ENCODE measurements at regions not wholly inside any gene's neighbourhood (a gene's known extent, or its start where the extent isn't known, plus 50 kb on each side); places are given as distances from the start of the nearest gene placed in this dataset.

- no peak for TF ChIP-seq GLMP (CRISPR knock-in tag; IDR thresholded peaks at IDR 0.05; ENCODE audit: borderline replicate concordance)
- TF ChIP-seq ZNF83 (CRISPR knock-in tag; IDR thresholded peaks at IDR 0.05; ENCODE audit: borderline replicate concordance), result no peak
- no peak for TF ChIP-seq ZNF652 (CRISPR knock-in tag; IDR thresholded peaks at IDR 0.05; ENCODE audit: borderline replicate concordance, low read depth)
- TF ChIP-seq ZNF230 (CRISPR knock-in tag; IDR thresholded peaks at IDR 0.05), result no peak
- no peak for TF ChIP-seq MAF1 (CRISPR knock-in tag; IDR thresholded peaks at IDR 0.05; ENCODE audit: borderline replicate concordance)
- no peak for TF ChIP-seq ZNF777 (CRISPR knock-in tag; IDR thresholded peaks at IDR 0.05)
- no peak for TF ChIP-seq HIC2 (CRISPR knock-in tag; IDR thresholded peaks at IDR 0.05; ENCODE audit: low read depth)
- TF ChIP-seq DDIT3 (CRISPR knock-in tag; IDR thresholded peaks at IDR 0.05), result no peak
- TF ChIP-seq GABPA (IDR thresholded peaks at IDR 0.05; ENCODE audit: low read depth, low read length), result no peak
- peak; percentile 23; the same call in 1 of the 2 replicates for TF ChIP-seq GABPA (CRISPR knock-in tag; IDR thresholded peaks at IDR 0.05; ENCODE audit: low read depth)
- no peak for TF ChIP-seq GTF2F1 (IDR thresholded peaks at IDR 0.05; ENCODE audit: low read length)
- TF ChIP-seq POLR2AphosphoS2 (IDR thresholded peaks at IDR 0.05; ENCODE audit: low read depth, low read length), result no peak
- no peak for TF ChIP-seq ZFP36L1 (CRISPR knock-in tag; IDR thresholded peaks at IDR 0.05)
- TF ChIP-seq ZNF816 (CRISPR knock-in tag; IDR thresholded peaks at IDR 0.05; ENCODE audit: borderline replicate concordance), result no peak
- no peak for TF ChIP-seq U2AF1 (optimal IDR thresholded peaks at IDR 0.05; ENCODE audit: low read depth, low read length)
- TF ChIP-seq ZNF160 (CRISPR knock-in tag; IDR thresholded peaks at IDR 0.05), result no peak
- no peak for TF ChIP-seq SCMH1 (CRISPR knock-in tag; IDR thresholded peaks at IDR 0.05; ENCODE audit: borderline replicate concordance)
- TF ChIP-seq KLF13 (CRISPR knock-in tag; IDR thresholded peaks at IDR 0.05), result no peak
- TF ChIP-seq REXO4 (CRISPR knock-in tag; IDR thresholded peaks at IDR 0.05; ENCODE audit: borderline replicate concordance), result no peak
- TF ChIP-seq PAWR (CRISPR knock-in tag; IDR thresholded peaks at IDR 0.05; ENCODE audit: borderline replicate concordance), result no peak
- TF ChIP-seq ZSCAN20 (CRISPR knock-in tag; IDR thresholded peaks at IDR 0.05; ENCODE audit: borderline replicate concordance), result no peak
- no peak for TF ChIP-seq ZBTB38 (CRISPR knock-in tag; IDR thresholded peaks at IDR 0.05)
- no peak for TF ChIP-seq ZNF558 (CRISPR knock-in tag; IDR thresholded peaks at IDR 0.05; ENCODE audit: borderline replicate concordance)
- TF ChIP-seq ZNF773 (CRISPR knock-in tag; IDR thresholded peaks at IDR 0.05; ENCODE audit: borderline replicate concordance), result no peak
- TF ChIP-seq CHD2 (IDR thresholded peaks at IDR 0.05; ENCODE audit: low read depth, low read length), result no peak
- TF ChIP-seq ZNF713 (CRISPR knock-in tag; IDR thresholded peaks at IDR 0.05), result no peak
- no peak for TF ChIP-seq ZNF674 (CRISPR knock-in tag; IDR thresholded peaks at IDR 0.05; ENCODE audit: low read depth)
- no peak for TF ChIP-seq ZXDC (CRISPR knock-in tag; IDR thresholded peaks at IDR 0.05)
- TF ChIP-seq ZFP1 (CRISPR knock-in tag; IDR thresholded peaks at IDR 0.05), result no peak
These were observed 61.5 kb upstream of the ARHGAP29 start (continued) for GRCh38 chr1:94298861-94299260.

All from HepG2 (cell line).